ENCODE measurements at regions not wholly inside any gene's neighbourhood (a gene's known extent, or its start where the extent isn't known, plus 50 kb on each side); places are given as distances from the start of the nearest gene placed in this dataset.
A peak's percentile ranks its signal among the peaks of the same experiment; 100 is the strongest.

DNA sequence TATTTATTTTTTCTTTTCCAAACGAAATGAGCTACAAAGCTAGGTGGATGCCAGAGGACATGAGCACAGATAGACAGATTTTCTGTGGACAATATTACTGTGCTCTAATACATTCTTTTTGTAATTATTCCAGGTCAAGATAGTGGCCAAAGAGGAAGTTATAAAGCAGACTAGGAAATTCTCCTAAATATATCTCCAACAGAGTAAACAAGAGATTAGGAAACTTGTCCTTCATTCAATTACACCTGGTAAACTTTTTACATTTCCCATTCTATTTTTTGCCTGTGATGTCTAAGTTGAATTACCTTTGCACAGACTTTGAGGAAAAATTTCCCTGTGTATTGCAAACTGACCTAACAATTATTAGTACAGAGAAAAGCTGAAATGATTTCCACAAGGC lies 905.5 kb upstream of the PCDH20 start:
- Histone ChIP-seq H3K27me3 (ENCODE audit: insufficient read depth, low read length) (no peaks in the 10 kb centered on the region), H3K4me1 (ENCODE audit: insufficient read depth, low read length) (no peaks in the 10 kb centered on the region), H3K79me2 (ENCODE audit: insufficient read depth, low read length) (no peaks in the 10 kb centered on the region), H3K9ac (ENCODE audit: low read length) (no peak overlapping the region), H3K4me3 (ENCODE audit: insufficient read depth, low read depth, low read length) (no peak overlapping the region), H3K27ac (ENCODE audit: low read depth, low read length) (no peak overlapping the region), H4K20me1 (ENCODE audit: insufficient read depth, low read length) (no peaks in the 10 kb centered on the region), H3K4me2 (ENCODE audit: low read length) (no peak overlapping the region), H3K9me3 (ENCODE audit: insufficient read depth, low read depth, low read length) (no peaks in the 10 kb centered on the region), H2AFZ (ENCODE audit: low read depth, low read length) (no peak overlapping the region), H3K36me3 (ENCODE audit: insufficient read depth, low read length) (no peaks in the 10 kb centered on the region)
- Mint-ChIP-seq H3K27me3 (ENCODE audit: low read depth, unreplicated experiment) (no peaks in the 10 kb centered on the region), H3K4me1 (ENCODE audit: low read depth, unreplicated experiment) (no peaks in the 10 kb centered on the region), H3K36me3 (ENCODE audit: low read depth, unreplicated experiment) (no peaks in the 10 kb centered on the region), H3K9me3 (ENCODE audit: unreplicated experiment) (no peaks in the 10 kb centered on the region), H3K27ac (ENCODE audit: unreplicated experiment) (no peak overlapping the region), H3K4me3 (ENCODE audit: unreplicated experiment) (no peak overlapping the region)
- no peak for TF ChIP-seq EZH2 (IDR thresholded peaks at IDR 0.05; ENCODE audit: insufficient read depth, low read length)
- TF ChIP-seq, protein P1, sequence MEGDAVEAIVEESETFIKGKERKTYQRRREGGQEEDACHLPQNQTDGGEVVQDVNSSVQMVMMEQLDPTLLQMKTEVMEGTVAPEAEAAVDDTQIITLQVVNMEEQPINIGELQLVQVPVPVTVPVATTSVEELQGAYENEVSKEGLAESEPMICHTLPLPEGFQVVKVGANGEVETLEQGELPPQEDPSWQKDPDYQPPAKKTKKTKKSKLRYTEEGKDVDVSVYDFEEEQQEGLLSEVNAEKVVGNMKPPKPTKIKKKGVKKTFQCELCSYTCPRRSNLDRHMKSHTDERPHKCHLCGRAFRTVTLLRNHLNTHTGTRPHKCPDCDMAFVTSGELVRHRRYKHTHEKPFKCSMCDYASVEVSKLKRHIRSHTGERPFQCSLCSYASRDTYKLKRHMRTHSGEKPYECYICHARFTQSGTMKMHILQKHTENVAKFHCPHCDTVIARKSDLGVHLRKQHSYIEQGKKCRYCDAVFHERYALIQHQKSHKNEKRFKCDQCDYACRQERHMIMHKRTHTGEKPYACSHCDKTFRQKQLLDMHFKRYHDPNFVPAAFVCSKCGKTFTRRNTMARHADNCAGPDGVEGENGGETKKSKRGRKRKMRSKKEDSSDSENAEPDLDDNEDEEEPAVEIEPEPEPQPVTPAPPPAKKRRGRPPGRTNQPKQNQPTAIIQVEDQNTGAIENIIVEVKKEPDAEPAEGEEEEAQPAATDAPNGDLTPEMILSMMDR (IDR thresholded peaks at IDR 0.05; ENCODE audit: insufficient read depth, low read depth, low read length), result no peak
- no peak for FAIRE-seq
- no peak for DNase-seq (ENCODE audit: low read depth)

DNA sequence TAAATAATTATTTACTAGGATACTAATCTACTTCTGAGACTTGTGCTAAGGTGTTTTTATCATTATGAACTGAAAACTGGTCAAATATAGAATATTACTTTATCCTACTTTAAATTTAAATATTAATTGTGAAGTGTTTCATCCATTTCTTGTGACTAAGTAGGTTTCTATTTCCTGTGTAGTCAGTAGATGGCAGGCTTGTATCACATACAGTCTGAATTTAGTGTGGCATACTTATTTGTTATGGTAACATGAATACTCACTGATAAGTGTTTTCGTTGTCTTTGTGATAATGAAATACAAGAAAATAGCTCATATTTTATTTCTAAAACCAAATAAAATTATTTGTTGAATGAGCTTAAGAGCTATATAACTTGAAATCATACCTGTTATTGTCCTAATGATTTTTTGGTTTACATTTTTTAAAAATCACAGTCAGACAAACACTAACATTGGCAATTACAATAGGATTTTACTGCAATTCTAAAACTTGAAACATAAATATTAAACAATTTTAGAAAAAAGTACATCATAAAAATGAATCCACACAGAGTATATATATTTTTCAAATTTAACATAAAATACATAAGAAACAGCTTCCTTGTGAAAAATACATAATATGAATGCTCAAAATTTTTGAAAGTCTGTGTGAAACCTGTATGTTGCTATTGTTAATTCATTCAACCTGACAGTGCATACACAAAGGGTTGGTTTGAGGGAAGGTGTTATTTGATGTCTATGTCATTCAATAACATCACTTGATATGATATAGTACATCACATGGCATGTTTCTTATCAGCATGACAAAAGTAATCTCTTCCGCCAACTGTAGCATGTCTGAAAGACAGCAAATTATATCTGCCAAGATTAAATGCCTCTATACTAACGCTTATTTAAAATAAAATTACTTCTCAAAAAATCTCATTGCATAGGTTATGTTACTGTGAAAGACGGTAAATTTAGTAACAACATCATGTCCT lies 904.8 kb upstream of the PCDH20 start:
- H3K4me2 ChIP-seq (ENCODE audit: low read length), result no peak overlapping the region
- H3K9me3 ChIP-seq (ENCODE audit: insufficient read depth, low read depth, low read length), result no peaks in the 10 kb centered on the region
- H3K4me1 ChIP-seq (ENCODE audit: insufficient read depth, low read length), result no peaks in the 10 kb centered on the region
- H3K4me3 Mint-ChIP-seq (ENCODE audit: unreplicated experiment), result no peak overlapping the region
- peak; percentile 33 for DNase-seq (ENCODE audit: low read depth)
- H3K9ac ChIP-seq (ENCODE audit: low read length), result no peak overlapping the region
- H3K36me3 ChIP-seq (ENCODE audit: insufficient read depth, low read length), result no peaks in the 10 kb centered on the region
- H4K20me1 ChIP-seq (ENCODE audit: insufficient read depth, low read length), result no peaks in the 10 kb centered on the region
- H3K27ac Mint-ChIP-seq (ENCODE audit: unreplicated experiment), result no peak overlapping the region
- no peaks in the 10 kb centered on the region for H3K79me2 ChIP-seq (ENCODE audit: insufficient read depth, low read length)
- H3K4me1 Mint-ChIP-seq (ENCODE audit: low read depth, unreplicated experiment), result no peaks in the 10 kb centered on the region
- H3K9me3 Mint-ChIP-seq (ENCODE audit: unreplicated experiment), result no peaks in the 10 kb centered on the region
- no peak overlapping the region for H3K27ac ChIP-seq (ENCODE audit: low read depth, low read length)
- TF ChIP-seq EZH2 (IDR thresholded peaks at IDR 0.05; ENCODE audit: insufficient read depth, low read length), result no peak
- TF ChIP-seq, protein P1 (IDR thresholded peaks at IDR 0.05; ENCODE audit: insufficient read depth, low read depth, low read length), result peak; percentile 52
- no peaks in the 10 kb centered on the region for H3K27me3 ChIP-seq (ENCODE audit: insufficient read depth, low read length)
- no peak for FAIRE-seq
- H2AFZ ChIP-seq (ENCODE audit: low read depth, low read length), result no peak overlapping the region
- no peaks in the 10 kb centered on the region for H3K36me3 Mint-ChIP-seq (ENCODE audit: low read depth, unreplicated experiment)
- no peak overlapping the region for H3K4me3 ChIP-seq (ENCODE audit: insufficient read depth, low read depth, low read length)
- no peaks in the 10 kb centered on the region for H3K27me3 Mint-ChIP-seq (ENCODE audit: low read depth, unreplicated experiment)

DNA sequence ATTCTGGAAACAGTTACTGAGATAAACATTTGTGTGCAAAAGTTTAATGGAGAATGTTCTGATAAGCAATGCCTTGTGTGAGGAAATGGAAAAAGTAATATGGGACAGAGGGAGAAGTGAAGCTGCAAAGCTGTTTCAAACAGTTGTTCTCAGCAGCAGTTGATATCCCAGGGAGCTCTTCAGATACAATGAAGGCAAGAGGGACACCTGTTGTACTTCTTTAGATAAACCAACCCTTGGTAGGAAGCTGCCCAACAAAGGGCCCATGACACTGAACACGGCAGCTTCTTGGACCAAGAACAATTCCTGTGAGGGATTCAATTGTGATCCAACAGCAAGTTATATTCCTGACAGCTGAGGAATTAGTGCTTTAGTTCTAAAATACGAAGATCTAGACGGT lies 894.3 kb upstream of the PCDH20 start:
- Histone ChIP-seq H3K9ac (ENCODE audit: low read length) (no peak overlapping the region), H3K79me2 (ENCODE audit: insufficient read depth, low read length) (no peaks in the 10 kb centered on the region), H3K27me3 (ENCODE audit: insufficient read depth, low read length) (no peaks in the 10 kb centered on the region), H4K20me1 (ENCODE audit: insufficient read depth, low read length) (no peaks in the 10 kb centered on the region), H3K27ac (ENCODE audit: low read depth, low read length) (no peak overlapping the region), H3K36me3 (ENCODE audit: insufficient read depth, low read length) (no peaks in the 10 kb centered on the region), H3K4me1 (ENCODE audit: insufficient read depth, low read length) (no peaks in the 10 kb centered on the region), H2AFZ (ENCODE audit: low read depth, low read length) (no peak overlapping the region), H3K9me3 (ENCODE audit: insufficient read depth, low read depth, low read length) (no peaks in the 10 kb centered on the region), H3K4me2 (ENCODE audit: low read length) (no peak overlapping the region), H3K4me3 (ENCODE audit: insufficient read depth, low read depth, low read length) (no peak overlapping the region)
- H3K4me1 Mint-ChIP-seq (ENCODE audit: low read depth, unreplicated experiment), result no peaks in the 10 kb centered on the region
- H3K36me3 Mint-ChIP-seq (ENCODE audit: low read depth, unreplicated experiment), result no peaks in the 10 kb centered on the region
- DNase-seq (ENCODE audit: low read depth) (no peak), FAIRE-seq (no peak)
- no peak overlapping the region for H3K4me3 Mint-ChIP-seq (ENCODE audit: unreplicated experiment)
- TF ChIP-seq, protein P1 (IDR thresholded peaks at IDR 0.05; ENCODE audit: insufficient read depth, low read depth, low read length), result no peak
- TF ChIP-seq EZH2 (IDR thresholded peaks at IDR 0.05; ENCODE audit: insufficient read depth, low read length), result no peak
- H3K9me3 Mint-ChIP-seq (ENCODE audit: unreplicated experiment), result peaks cover 2% of the 10 kb centered on the region
- no peak overlapping the region for H3K27ac Mint-ChIP-seq (ENCODE audit: unreplicated experiment)
- no peaks in the 10 kb centered on the region for H3K27me3 Mint-ChIP-seq (ENCODE audit: low read depth, unreplicated experiment)

All from astrocyte (in vitro differentiated cells and primary cell).